Loucy (cell line): ENCODE measurements at regions not wholly inside any gene's neighbourhood (a gene's known extent, or its start where the extent isn't known, plus 50 kb on each side); places are given as distances from the start of the nearest gene placed in this dataset.

ENCODE experiments used
- CTCF ChIP-seq: fragments of 200-600 bp; sonication (generic); conservative IDR thresholded peaks from 2 replicates; pipeline ENCODE4 v1.5.1; 2014; ENCODE audit warnings: mild to moderate bottlenecking, antibody characterized with exemption, low read length
- EZH2phosphoT487 ChIP-seq: fragments of 200-600 bp; IDR thresholded peaks from 2 replicates; pipeline ENCODE4 v1.6.1; 2018; ENCODE audit warnings: antibody characterized with exemption, mild to moderate bottlenecking, moderate library complexity, borderline replicate concordance

GRCh38 chr18:75530118-75530517 lies 102.6 kb upstream of the SMIM21 start:
- no peak for TF ChIP-seq CTCF
- TF ChIP-seq EZH2phosphoT487 = no peak
